Uterus (tissue), 3 donors: ENCODE measurements at regions not wholly inside any gene's neighbourhood (a gene's known extent, or its start where the extent isn't known, plus 50 kb on each side); places are given as distances from the start of the nearest gene placed in this dataset.

Experiments
- DNase-seq, 2 donors: peaks; one replicate each; pipeline ENCODE4 v3.0.0-alpha.2; 2019 to 2020
- H3K27ac ChIP-seq, 2 donors: fragments of 200-600 bp; sonication (generic); 1 replicate in 1 of 2; 2 replicates in 1 of 2; pipeline ENCODE4 v1.5.1; 2016 to 2018
- H3K27me3 ChIP-seq, 2 donors: fragments of 200-600 bp; sonication (generic); one replicate each; pipeline ENCODE4 v1.5.1; 2018 to 2019; ENCODE audit warnings: control low read depth in 1 of 2
- H3K36me3 ChIP-seq, 2 donors: fragments of 200-600 bp; sonication (generic); one replicate each; pipeline ENCODE4 v1.5.1; 2019; ENCODE audit warnings: control low read depth in 1 of 2
- H3K4me1 ChIP-seq, 2 donors: fragments of 200-600 bp; sonication (generic); one replicate each; pipeline ENCODE4 v1.5.1; 2018 to 2019; ENCODE audit warnings: control low read depth in 1 of 2
- H3K4me3 ChIP-seq, 2 donors: fragments of 200-600 bp; sonication (generic); 1 replicate in 1 of 2; 2 replicates in 1 of 2; pipeline ENCODE4 v1.5.1; 2018 to 2019; ENCODE audit warnings: mild to moderate bottlenecking in 1 of 2
- H3K9me3 ChIP-seq, 2 donors: fragments of 200-600 bp; sonication (generic); one replicate each; pipeline ENCODE4 v1.5.1; 2019; ENCODE audit warnings: control low read depth in 1 of 2
- CTCF ChIP-seq, 4 experiments: fragments of 200-600 bp in 2 of 4; fragments of 450-650 bp in 2 of 4; sonication (generic) in 2 of 4; IDR thresholded peaks; one replicate each; pipeline ENCODE4 v1.5.1; 2016 to 2019; ENCODE audit warnings: antibody characterized with exemption in 4 of 4, mild to moderate bottlenecking in 2 of 4, moderate library complexity in 1 of 4
- POLR2A ChIP-seq, 2 donors: fragments of 450-650 bp; IDR thresholded peaks; one replicate each; pipeline ENCODE4 v1.6.1; 2016; ENCODE audit warnings: antibody characterized with exemption in 2 of 2, mild to moderate bottlenecking in 1 of 2, moderate library complexity in 1 of 2
- intact Hi-C: fragments of 100-400 bp; cut with DNase I; formaldehyde crosslinking; loops from one replicate; pipeline ENCODE4 v1.15.1; 2023; ENCODE audit warnings: low total_unique reads
- donor health status: DM: yes; HTN: yes; CAD: no.

GRCh38 chr22:34390400-34390799, 470.1 kb upstream of the LARGE1 start:
- intact Hi-C loops: no loop called here
- no peak for DNase-seq
- no peak overlapping the region for H3K27ac ChIP-seq
- no peaks in the 10 kb centered on the region for H3K27me3 ChIP-seq
- H3K4me3 ChIP-seq: no peak overlapping the region
- no peaks in the 10 kb centered on the region for H3K9me3 ChIP-seq
- TF ChIP-seq POLR2A (IDR thresholded peaks at IDR 0.05) (no peak), CTCF (IDR thresholded peaks at IDR 0.05) (no peak)
- H3K36me3 ChIP-seq: no peaks in the 10 kb centered on the region
- H3K4me1 ChIP-seq: no peaks in the 10 kb centered on the region

- Histone ChIP-seq H3K4me1 (no peaks in the 10 kb centered on the region), H3K36me3 (no peaks in the 10 kb centered on the region), H3K27ac (no peak overlapping the region), H3K9me3 (no peaks in the 10 kb centered on the region), H3K27me3 (no peaks in the 10 kb centered on the region), H3K4me3 (no peak overlapping the region)
- no peak for TF ChIP-seq CTCF (IDR thresholded peaks at IDR 0.05)
- no peak for TF ChIP-seq POLR2A (IDR thresholded peaks at IDR 0.05)
- no peak for DNase-seq
- intact Hi-C loops: no loop called here
These were observed 475.1 kb upstream of the LARGE1 start for GRCh38 chr22:34395370-34395769.

GRCh38 chr22:34403667-34404066, 483.4 kb upstream of the LARGE1 start:
- Histone ChIP-seq H3K27me3 (no peaks in the 10 kb centered on the region), H3K4me1 (no peaks in the 10 kb centered on the region), H3K4me3 (no peak overlapping the region), H3K36me3 (no peaks in the 10 kb centered on the region), H3K9me3 (no peaks in the 10 kb centered on the region), H3K27ac (no peak overlapping the region)
- no peak for DNase-seq
- TF ChIP-seq POLR2A (IDR thresholded peaks at IDR 0.05): no peak
- no peak for TF ChIP-seq CTCF (IDR thresholded peaks at IDR 0.05)
- intact Hi-C loops: no loop called here

- H3K9me3 ChIP-seq: no peaks in the 10 kb centered on the region
- no peak for TF ChIP-seq POLR2A (IDR thresholded peaks at IDR 0.05)
- no peaks in the 10 kb centered on the region for H3K4me1 ChIP-seq
- no peak overlapping the region for H3K4me3 ChIP-seq
- no peak for DNase-seq
- no peak overlapping the region for H3K27ac ChIP-seq
- no peaks in the 10 kb centered on the region for H3K27me3 ChIP-seq
- intact Hi-C loops: no loop called here
- H3K36me3 ChIP-seq: no peaks in the 10 kb centered on the region
These were observed 489.8 kb upstream of the LARGE1 start for GRCh38 chr22:34410111-34410510.

GRCh38 chr22:34414467-34415440, 494.5 kb upstream of the LARGE1 start:
- H3K36me3 ChIP-seq: no peaks in the 10 kb centered on the region
- no peaks in the 10 kb centered on the region for H3K27me3 ChIP-seq
- TF ChIP-seq POLR2A (IDR thresholded peaks at IDR 0.05) (no peak), CTCF (IDR thresholded peaks at IDR 0.05) (peak in 2 of 4 experiments; percentile 10 to 37)
- no peak overlapping the region for H3K27ac ChIP-seq
- H3K9me3 ChIP-seq: no peaks in the 10 kb centered on the region
- DNase-seq: no peak
- no peak overlapping the region for H3K4me3 ChIP-seq
- intact Hi-C loops: no loop called here
- H3K4me1 ChIP-seq: no peaks in the 10 kb centered on the region
